HG02981 (cell line): ENCODE measurements at regions not wholly inside any gene's neighbourhood (a gene's known extent, or its start where the extent isn't known, plus 50 kb on each side); places are given as distances from the start of the nearest gene placed in this dataset.

Experiments
- ATAC-seq: cut with Tn5 transposase; IDR thresholded peaks from one replicate; pipeline ENCODE4 v1.9.1; 2021; ENCODE audit warnings: mild to moderate bottlenecking, moderate library complexity; ENCODE audit not compliant: unreplicated experiment

GRCh38 chr19:28889941-28890670 lies 322.8 kb downstream of the UQCRFS1 start:
- ATAC-seq = no peak

GRCh38 chr19:28887920-28888618 lies 324.9 kb downstream of the UQCRFS1 start:
- no peak for ATAC-seq

- no peak for ATAC-seq
These were observed 326.2 kb downstream of the UQCRFS1 start for GRCh38 chr19:28886708-28887107.

GRCh38 chr19:28885965-28886364 lies 327.0 kb downstream of the UQCRFS1 start:
- ATAC-seq = no peak

GRCh38 chr19:28884786-28885476 lies 328.0 kb downstream of the UQCRFS1 start:
- ATAC-seq = no peak

GRCh38 chr19:28883241-28883693 lies 329.7 kb downstream of the UQCRFS1 start:
- no peak for ATAC-seq

GRCh38 chr19:28882818-28883217 lies 330.1 kb downstream of the UQCRFS1 start:
- ATAC-seq = no peak

GRCh38 chr19:28881616-28882015 lies 331.3 kb downstream of the UQCRFS1 start:
- ATAC-seq = no peak

GRCh38 chr19:28880735-28881401 lies 332.1 kb downstream of the UQCRFS1 start:
- no peak for ATAC-seq

GRCh38 chr19:28878862-28879566 lies 333.9 kb downstream of the UQCRFS1 start:
- peak; percentile 50 for ATAC-seq

GRCh38 chr19:28876609-28877123 lies 336.3 kb downstream of the UQCRFS1 start:
- ATAC-seq = no peak

- no peak for ATAC-seq
These were observed 338.2 kb downstream of the UQCRFS1 start for GRCh38 chr19:28874742-28875141.

- no peak for ATAC-seq
These were observed 339.6 kb downstream of the UQCRFS1 start for GRCh38 chr19:28873301-28873700.

- no peak for ATAC-seq
These were observed 341.7 kb downstream of the UQCRFS1 start for GRCh38 chr19:28871099-28871725.

GRCh38 chr19:28869459-28869858 lies 343.5 kb downstream of the UQCRFS1 start:
- ATAC-seq = peak; percentile 66

- ATAC-seq = no peak
These were observed 344.1 kb downstream of the UQCRFS1 start for GRCh38 chr19:28868836-28869235.

- ATAC-seq = no peak
These were observed 345.0 kb downstream of the UQCRFS1 start for GRCh38 chr19:28867978-28868377.

GRCh38 chr19:28864577-28865042 lies 348.3 kb downstream of the UQCRFS1 start:
- ATAC-seq = no peak

- ATAC-seq = no peak
These were observed 348.9 kb downstream of the UQCRFS1 start for GRCh38 chr19:28864024-28864503.

- no peak for ATAC-seq
These were observed 350.7 kb downstream of the UQCRFS1 start for GRCh38 chr19:28862238-28862637.
